PC-3 (cell line): ENCODE measurements at regions not wholly inside any gene's neighbourhood (a gene's known extent, or its start where the extent isn't known, plus 50 kb on each side); places are given as distances from the start of the nearest gene placed in this dataset.

Experiments
- CTCF ChIP-seq: fragments of 300-600 bp; sonication (generic); conservative IDR thresholded peaks from 2 replicates; pipeline ENCODE4 v1.5.1; 2017; ENCODE audit warnings: antibody characterized with exemption, low read depth, mild to moderate bottlenecking, low read length
- EZH2phosphoT487 ChIP-seq: fragments of 300-600 bp; sonication (generic); IDR thresholded peaks from 2 replicates; pipeline ENCODE4 v1.6.1; 2018; ENCODE audit warnings: mild to moderate bottlenecking, antibody characterized with exemption, low read length, borderline replicate concordance

- TF ChIP-seq CTCF (no peak), EZH2phosphoT487 (no peak)
Measured at GRCh38 chr20:23294671-23295070, 55.9 kb upstream of the NXT1 start.
